ENCODE measurements at regions not wholly inside any gene's neighbourhood (a gene's known extent, or its start where the extent isn't known, plus 50 kb on each side); places are given as distances from the start of the nearest gene placed in this dataset.

DNA sequence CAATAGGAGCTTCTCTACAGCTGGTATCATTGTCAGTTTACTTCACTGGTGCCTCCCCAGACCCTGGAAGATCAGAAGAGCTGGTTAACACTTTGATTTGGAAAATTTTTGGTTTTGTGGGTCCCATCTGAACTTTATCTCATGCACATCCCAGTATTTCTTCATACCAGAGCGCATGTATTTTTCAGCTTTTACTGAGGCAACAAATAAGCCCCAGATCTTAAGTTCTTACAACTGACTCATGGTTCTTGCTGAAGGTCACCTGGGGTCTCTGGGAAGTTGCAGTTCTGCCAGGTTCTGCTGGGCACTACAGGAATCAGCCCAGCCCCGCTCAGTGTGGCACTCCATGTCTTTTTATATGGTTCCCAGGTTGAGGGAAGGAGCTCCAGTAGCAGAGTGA is 1249.9 kb downstream of the EFNB2 start:
- TF ChIP-seq CTCF (IDR thresholded peaks at IDR 0.05; ENCODE audit: low read depth, low read length, poor library complexity, severe bottlenecking), result no peak
- TF ChIP-seq EZH2phosphoT487 (IDR thresholded peaks at IDR 0.05; ENCODE audit: borderline replicate concordance, low read length), result no peak
